Endothelial cell of umbilical vein (primary cell): ENCODE measurements at regions not wholly inside any gene's neighbourhood (a gene's known extent, or its start where the extent isn't known, plus 50 kb on each side); places are given as distances from the start of the nearest gene placed in this dataset.

ENCODE experiments used
- BruUV-seq: library from RNA; stranded (reverse); fragments of 400-500 nt; replicated peaks from 2 replicates; lab custom pipeline; 2021; lab: Mats Ljungman, UMichigan
- CTCF ChIA-PET: fragments of 300-600, 350-600 bp; sonication (Branson Sonifier 250); formaldehyde crosslinking; loops from one replicate; lab custom pipeline; 2021; ENCODE audit warnings: antibody characterized with exemption, inconsistent platforms; lab: Charles Lee
- POLR2A ChIA-PET: fragments of 300-600, 350-600 bp; sonication (Branson Sonifier 250); formaldehyde crosslinking; loops from one replicate; lab custom pipeline; 2021; ENCODE audit warnings: antibody characterized with exemption, inconsistent platforms; lab: Charles Lee
- DNase-seq: peaks from one replicate; pipeline ENCODE4 v3.0.0-alpha.2; 2011; ENCODE audit warnings: low read depth, low spot score
- FAIRE-seq: peaks from 2 replicates; lab custom pipeline; 2011; peaks lifted over from hg19 to GRCh38; lab: Jason Lieb, UNC
- H2AFZ ChIP-seq: 2 replicates; pipeline ENCODE4 v1.6.0; 2012; ENCODE audit warnings: low read depth, low read length, control low read depth, inconsistent platforms
- H3K27ac ChIP-seq: 2 replicates; pipeline ENCODE4 v1.5.1; 2011; ENCODE audit warnings: low read depth, mild to moderate bottlenecking, control low read depth, low read length, moderate library complexity; ENCODE audit not compliant: insufficient read depth
- H3K27me3 ChIP-seq, 2 experiments: 2 replicates each; pipeline versions ENCODE4 v1.6.0 to v1.6.1; 2011; ENCODE audit warnings: low read length in 2 of 2, mixed read lengths in 1 of 2; ENCODE audit not compliant: control insufficient read depth in 2 of 2, insufficient read depth in 2 of 2
- H3K36me3 ChIP-seq, 2 experiments: 2 replicates in 1 of 2; 3 replicates in 1 of 2; pipeline ENCODE4 v1.5.1; 2011; ENCODE audit warnings: low read length in 2 of 2, mild to moderate bottlenecking in 1 of 2, moderate library complexity in 1 of 2; ENCODE audit not compliant: control insufficient read depth in 2 of 2, insufficient read depth in 2 of 2; ENCODE audit errors: extremely low read depth in 1 of 2
- H3K4me1 ChIP-seq: 3 replicates; pipeline ENCODE4 v1.5.1; 2011; ENCODE audit warnings: mild to moderate bottlenecking, low read length; ENCODE audit not compliant: control insufficient read depth, insufficient read depth; ENCODE audit errors: extremely low read depth
- H3K4me2 ChIP-seq: 2 replicates; pipeline ENCODE4 v1.6.1; 2011; ENCODE audit warnings: low read length, control low read depth, mixed read lengths; ENCODE audit not compliant: insufficient read depth
- H3K4me3 ChIP-seq, 3 experiments: fragments of 200-600 bp in 1 of 3; sonication (generic), shearing (Covaris generic) in 1 of 3; replicated peaks in 1 of 3; 2 replicates each; pipeline ENCODE4 v1.5.1; 2011 to 2016; ENCODE audit warnings: control low read depth in 3 of 3, low read length in 3 of 3, mild to moderate bottlenecking in 2 of 3, inconsistent platforms in 1 of 3, low read depth in 1 of 3, moderate library complexity in 1 of 3; ENCODE audit not compliant: insufficient read depth in 1 of 3
- H3K79me2 ChIP-seq: 2 replicates; pipeline ENCODE4 v1.6.0; 2012; ENCODE audit warnings: low read length, inconsistent platforms; ENCODE audit not compliant: control insufficient read depth, insufficient read depth
- H3K9ac ChIP-seq: replicated peaks from 2 replicates; pipeline ENCODE3; 2011; ENCODE audit warnings: low read length, control low read depth; ENCODE audit not compliant: insufficient read depth; ENCODE audit errors: extremely low read depth
- H3K9me1 ChIP-seq: replicated peaks from 3 replicates; pipeline ENCODE4 v1.6.0; 2011; ENCODE audit warnings: mild to moderate bottlenecking, low read length; ENCODE audit not compliant: control insufficient read depth, insufficient read depth; ENCODE audit errors: extremely low read depth
- H3K9me3 ChIP-seq: replicated peaks from 2 replicates; pipeline ENCODE4 v1.5.1; 2012; ENCODE audit warnings: low read length, inconsistent platforms; ENCODE audit not compliant: control insufficient read depth, insufficient read depth
- H4K20me1 ChIP-seq: replicated peaks from 2 replicates; pipeline ENCODE3; 2011; ENCODE audit warnings: mild to moderate bottlenecking, low read length; ENCODE audit not compliant: control insufficient read depth, insufficient read depth; ENCODE audit errors: extremely low read depth
- EZH2 ChIP-seq: IDR thresholded peaks from 2 replicates; pipeline ENCODE4 v1.6.1; 2012; ENCODE audit warnings: borderline replicate concordance, low read depth, mild to moderate bottlenecking, moderate library complexity, low read length, inconsistent platforms; ENCODE audit not compliant: severe bottlenecking
- FOS ChIP-seq: IDR thresholded peaks from 2 replicates; pipeline ENCODE4 v1.6.1; 2011; ENCODE audit warnings: mild to moderate bottlenecking, low read length, moderate library complexity, borderline replicate concordance; ENCODE audit not compliant: insufficient read depth
- GATA2 ChIP-seq: IDR thresholded peaks from 2 replicates; pipeline ENCODE4 v1.7.0; 2011; ENCODE audit warnings: low read depth, mild to moderate bottlenecking, moderate library complexity, mixed read lengths, low read length; ENCODE audit not compliant: insufficient read length, insufficient read depth
- JUN ChIP-seq: IDR thresholded peaks from 2 replicates; pipeline ENCODE4 v1.6.1; 2011; ENCODE audit warnings: borderline replicate concordance, low read depth; ENCODE audit not compliant: insufficient read length, insufficient read depth
- MYC ChIP-seq: IDR thresholded peaks from one replicate; pipeline ENCODE4 v1.6.1; 2011; ENCODE audit warnings: mild to moderate bottlenecking, low read depth, low read length
- POLR2A ChIP-seq: IDR thresholded peaks from 2 replicates; pipeline ENCODE4 v1.6.1; 2012; ENCODE audit warnings: low read depth, mild to moderate bottlenecking, control low read depth, low read length
- POLR2AphosphoS5 ChIP-seq: IDR thresholded peaks from 2 replicates; pipeline ENCODE4 v1.6.1; 2012; ENCODE audit warnings: low read depth, mild to moderate bottlenecking, control low read depth, low read length, moderate library complexity; ENCODE audit not compliant: insufficient read depth
- dilution Hi-C: fragments of 300-500 bp; cut with MboI; formaldehyde crosslinking; loops from one replicate; pipeline ENCODE4 v1.15.0; 2019; ENCODE audit warnings: low sequenced_read_pairs; ENCODE audit not compliant: extremely low pct_ligation_motif_present
- intact Hi-C: fragments of 100-400 bp; cut with micrococcal nuclease; formaldehyde crosslinking; loops from one replicate; pipeline ENCODE4 v1.10.0; 2022
- TF ChIP-seq, protein P1 (sequence below), 2 donors: IDR thresholded peaks; 1 replicate in 1 of 2; 2 replicates in 1 of 2; pipeline ENCODE4 v1.5.1; 2011; ENCODE audit warnings: low read length in 2 of 2, mild to moderate bottlenecking in 2 of 2, moderate library complexity in 2 of 2, control low read depth in 1 of 2, inconsistent platforms in 1 of 2, low read depth in 1 of 2; ENCODE audit not compliant: insufficient read depth in 1 of 2; ENCODE audit errors: extremely low read depth in 1 of 2
- TF ChIP-seq, protein P2 (sequence below): IDR thresholded peaks from 2 replicates; pipeline ENCODE4 v1.6.1; 2011; ENCODE audit not compliant: insufficient read depth, insufficient read length

GRCh38 chrX:39220952-39221351 is 419.7 kb downstream of the MID1IP1 start:
- no peak overlapping the region for H2AFZ ChIP-seq
- H3K36me3 ChIP-seq = no peaks in the 10 kb centered on the region
- intact Hi-C loops = no loop called here
- ChIA-PET POLR2A (no interaction called here), CTCF (no interaction called here)
- H3K9ac ChIP-seq = no peak overlapping the region
- DNase-seq = no peak
- no peaks in the 10 kb centered on the region for H3K79me2 ChIP-seq
- H4K20me1 ChIP-seq = no peaks in the 10 kb centered on the region
- no peaks in the 10 kb centered on the region for H3K4me1 ChIP-seq
- H3K9me1 ChIP-seq = no peaks in the 10 kb centered on the region
- H3K27me3 ChIP-seq = peaks cover 0 to 2% of the 10 kb centered on the region in 2 experiments
- no peak for FAIRE-seq
- dilution Hi-C loops = no loop called here
- H3K4me2 ChIP-seq = no peak overlapping the region
- no peaks in the 10 kb centered on the region for H3K9me3 ChIP-seq
- BruUV-seq = no TSS peak
- no peak overlapping the region for H3K4me3 ChIP-seq
- TF ChIP-seq MYC = no peak
- TF ChIP-seq, protein P1, sequence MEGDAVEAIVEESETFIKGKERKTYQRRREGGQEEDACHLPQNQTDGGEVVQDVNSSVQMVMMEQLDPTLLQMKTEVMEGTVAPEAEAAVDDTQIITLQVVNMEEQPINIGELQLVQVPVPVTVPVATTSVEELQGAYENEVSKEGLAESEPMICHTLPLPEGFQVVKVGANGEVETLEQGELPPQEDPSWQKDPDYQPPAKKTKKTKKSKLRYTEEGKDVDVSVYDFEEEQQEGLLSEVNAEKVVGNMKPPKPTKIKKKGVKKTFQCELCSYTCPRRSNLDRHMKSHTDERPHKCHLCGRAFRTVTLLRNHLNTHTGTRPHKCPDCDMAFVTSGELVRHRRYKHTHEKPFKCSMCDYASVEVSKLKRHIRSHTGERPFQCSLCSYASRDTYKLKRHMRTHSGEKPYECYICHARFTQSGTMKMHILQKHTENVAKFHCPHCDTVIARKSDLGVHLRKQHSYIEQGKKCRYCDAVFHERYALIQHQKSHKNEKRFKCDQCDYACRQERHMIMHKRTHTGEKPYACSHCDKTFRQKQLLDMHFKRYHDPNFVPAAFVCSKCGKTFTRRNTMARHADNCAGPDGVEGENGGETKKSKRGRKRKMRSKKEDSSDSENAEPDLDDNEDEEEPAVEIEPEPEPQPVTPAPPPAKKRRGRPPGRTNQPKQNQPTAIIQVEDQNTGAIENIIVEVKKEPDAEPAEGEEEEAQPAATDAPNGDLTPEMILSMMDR (IDR thresholded peaks at IDR 0.05; ENCODE audit: extremely low read depth in 1 of 2, insufficient read depth in 1 of 2, low read depth in 1 of 2, low read length in 2 of 2) = no peak
- TF ChIP-seq GATA2 = no peak
- H3K27ac ChIP-seq = no peak overlapping the region

GRCh38 chrX:39222346-39223113 is 421.3 kb downstream of the MID1IP1 start:
- no peaks in the 10 kb centered on the region for H3K4me1 ChIP-seq
- CTCF ChIA-PET = no interaction called here
- dilution Hi-C loops = no loop called here

More at GRCh38 chrX:39222346-39223113, 421.3 kb downstream of the MID1IP1 start:
- no peaks in the 10 kb centered on the region for H4K20me1 ChIP-seq
- no peaks in the 10 kb centered on the region for H3K9me1 ChIP-seq
- no peak for TF ChIP-seq GATA2
- TF ChIP-seq MYC = no peak
- TF ChIP-seq FOS = no peak
- TF ChIP-seq JUN = no peak
- no peak for TF ChIP-seq POLR2A
- TF ChIP-seq EZH2 = no peak
- TF ChIP-seq, protein P2, sequence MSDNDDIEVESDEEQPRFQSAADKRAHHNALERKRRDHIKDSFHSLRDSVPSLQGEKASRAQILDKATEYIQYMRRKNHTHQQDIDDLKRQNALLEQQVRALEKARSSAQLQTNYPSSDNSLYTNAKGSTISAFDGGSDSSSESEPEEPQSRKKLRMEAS = no peak
- no peak for TF ChIP-seq POLR2AphosphoS5
- TF ChIP-seq, protein P1 (IDR thresholded peaks at IDR 0.05; ENCODE audit: extremely low read depth in 1 of 2, insufficient read depth in 1 of 2, low read depth in 1 of 2, low read length in 2 of 2) = no peak
- intact Hi-C loops = no loop called here
- H3K4me2 ChIP-seq = no peak overlapping the region
- POLR2A ChIA-PET = no interaction called here
- H3K36me3 ChIP-seq = no peaks in the 10 kb centered on the region
- H3K27ac ChIP-seq = no peak overlapping the region
- H3K9me3 ChIP-seq = no peaks in the 10 kb centered on the region
- H3K9ac ChIP-seq = no peak overlapping the region
- DNase-seq (no peak), FAIRE-seq (no peak)
- no peaks in the 10 kb centered on the region for H3K79me2 ChIP-seq
- H3K4me3 ChIP-seq = no peak overlapping the region
- BruUV-seq = no TSS peak
- no peak overlapping the region for H2AFZ ChIP-seq
- no peaks in the 10 kb centered on the region for H3K27me3 ChIP-seq
